HepG2 (cell line): ENCODE measurements at regions not wholly inside any gene's neighbourhood (a gene's known extent, or its start where the extent isn't known, plus 50 kb on each side); places are given as distances from the start of the nearest gene placed in this dataset.

Experiments used
- ASH2L ChIP-seq: fragments of 300-600, 200-600 bp; sonication (generic); IDR thresholded peaks from 2 replicates; pipeline ENCODE4 v1.7.0; 2017; ENCODE audit warnings: low read depth, mild to moderate bottlenecking, moderate library complexity, mixed read lengths, low read length; ENCODE audit not compliant: insufficient read length
- CTCF ChIP-seq: sonication (generic); formaldehyde crosslinking; IDR thresholded peaks from 2 replicates; pipeline ENCODE4 v1.5.0; 2020; ENCODE audit warnings: mild to moderate bottlenecking, missing genetic modification reagents, moderate library complexity
- FOXJ3 ChIP-seq: sonication (generic); formaldehyde crosslinking; IDR thresholded peaks from 2 replicates; pipeline ENCODE4 v1.4.0; 2020; ENCODE audit warnings: missing genetic modification reagents, mild to moderate bottlenecking, borderline replicate concordance
- PAX8 ChIP-seq: sonication (generic); formaldehyde crosslinking; IDR thresholded peaks from 2 replicates; pipeline ENCODE4 v1.8.0; 2022; ENCODE audit warnings: mild to moderate bottlenecking, missing genetic modification reagents, borderline replicate concordance
- POLR2AphosphoS5 ChIP-seq: IDR thresholded peaks from 2 replicates; pipeline ENCODE4 v1.6.1; 2012; ENCODE audit warnings: low read depth, low read length
- RXRA ChIP-seq: sonication (generic); formaldehyde crosslinking; IDR thresholded peaks from 2 replicates; pipeline ENCODE4 v1.5.1; 2020; ENCODE audit warnings: missing genetic modification reagents
- SMC3 ChIP-seq: IDR thresholded peaks from 2 replicates; pipeline ENCODE4 v1.6.1; 2011; ENCODE audit warnings: low read length, improper control_type of control experiment
- SNAPC5 ChIP-seq: sonication (generic); formaldehyde crosslinking; IDR thresholded peaks from 2 replicates; pipeline ENCODE4 v1.8.1; 2023; ENCODE audit warnings: mild to moderate bottlenecking, missing genetic modification reagents, borderline replicate concordance
- SRSF1 ChIP-seq: fragments of 200-400 bp; formaldehyde crosslinking; optimal IDR thresholded peaks from 2 replicates; pipeline ENCODE3; 2017; ENCODE audit warnings: mild to moderate bottlenecking, low read depth, low read length, moderate library complexity
- ZFP36 ChIP-seq: fragments of 150-350 bp; IDR thresholded peaks from 2 replicates; pipeline ENCODE4 v1.6.1; 2018; ENCODE audit warnings: borderline replicate concordance, low read length, low read depth; ENCODE audit not compliant: partially characterized antibody
- ZKSCAN8 ChIP-seq: IDR thresholded peaks from 2 replicates; pipeline ENCODE4 v1.6.1; 2016; ENCODE audit warnings: borderline replicate concordance, missing genetic modification reagents, missing compliant biosample characterization
- ZNF543 ChIP-seq: sonication (generic); formaldehyde crosslinking; IDR thresholded peaks from 2 replicates; pipeline ENCODE4 v1.4.0; 2020; ENCODE audit warnings: mild to moderate bottlenecking, missing genetic modification reagents
- TF ChIP-seq, protein P1 (sequence below): IDR thresholded peaks from 2 replicates; pipeline ENCODE4 v1.6.1; 2016
- TF ChIP-seq, protein P2 (sequence below): sonication (generic); formaldehyde crosslinking; IDR thresholded peaks from 2 replicates; pipeline ENCODE4 v1.5.0; 2020; ENCODE audit warnings: missing genetic modification reagents

GRCh38 chr2:201978986-201979385, 54.7 kb upstream of the FZD7 start:
- TF ChIP-seq PAX8 (CRISPR knock-in tag) (no peak), POLR2AphosphoS5 (no peak), SNAPC5 (CRISPR knock-in tag) (no peak), ZNF543 (no peak), RXRA (CRISPR knock-in tag) (no peak), CTCF (no peak), ASH2L (no peak), ZKSCAN8 (no peak), SRSF1 (no peak), SMC3 (no peak), FOXJ3 (CRISPR knock-in tag) (no peak), ZFP36 (no peak)
- TF ChIP-seq, protein P1, sequence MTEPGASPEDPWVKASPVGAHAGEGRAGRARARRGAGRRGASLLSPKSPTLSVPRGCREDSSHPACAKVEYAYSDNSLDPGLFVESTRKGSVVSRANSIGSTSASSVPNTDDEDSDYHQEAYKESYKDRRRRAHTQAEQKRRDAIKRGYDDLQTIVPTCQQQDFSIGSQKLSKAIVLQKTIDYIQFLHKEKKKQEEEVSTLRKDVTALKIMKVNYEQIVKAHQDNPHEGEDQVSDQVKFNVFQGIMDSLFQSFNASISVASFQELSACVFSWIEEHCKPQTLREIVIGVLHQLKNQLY (CRISPR knock-in tag): no peak
- TF ChIP-seq, protein P2, sequence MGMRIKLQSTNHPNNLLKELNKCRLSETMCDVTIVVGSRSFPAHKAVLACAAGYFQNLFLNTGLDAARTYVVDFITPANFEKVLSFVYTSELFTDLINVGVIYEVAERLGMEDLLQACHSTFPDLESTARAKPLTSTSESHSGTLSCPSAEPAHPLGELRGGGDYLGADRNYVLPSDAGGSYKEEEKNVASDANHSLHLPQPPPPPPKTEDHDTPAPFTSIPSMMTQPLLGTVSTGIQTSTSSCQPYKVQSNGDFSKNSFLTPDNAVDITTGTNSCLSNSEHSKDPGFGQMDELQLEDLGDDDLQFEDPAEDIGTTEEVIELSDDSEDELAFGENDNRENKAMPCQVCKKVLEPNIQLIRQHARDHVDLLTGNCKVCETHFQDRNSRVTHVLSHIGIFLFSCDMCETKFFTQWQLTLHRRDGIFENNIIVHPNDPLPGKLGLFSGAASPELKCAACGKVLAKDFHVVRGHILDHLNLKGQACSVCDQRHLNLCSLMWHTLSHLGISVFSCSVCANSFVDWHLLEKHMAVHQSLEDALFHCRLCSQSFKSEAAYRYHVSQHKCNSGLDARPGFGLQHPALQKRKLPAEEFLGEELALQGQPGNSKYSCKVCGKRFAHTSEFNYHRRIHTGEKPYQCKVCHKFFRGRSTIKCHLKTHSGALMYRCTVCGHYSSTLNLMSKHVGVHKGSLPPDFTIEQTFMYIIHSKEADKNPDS (CRISPR knock-in tag): no peak
